ENCODE measurements at regions not wholly inside any gene's neighbourhood (a gene's known extent, or its start where the extent isn't known, plus 50 kb on each side); places are given as distances from the start of the nearest gene placed in this dataset.

DNA sequence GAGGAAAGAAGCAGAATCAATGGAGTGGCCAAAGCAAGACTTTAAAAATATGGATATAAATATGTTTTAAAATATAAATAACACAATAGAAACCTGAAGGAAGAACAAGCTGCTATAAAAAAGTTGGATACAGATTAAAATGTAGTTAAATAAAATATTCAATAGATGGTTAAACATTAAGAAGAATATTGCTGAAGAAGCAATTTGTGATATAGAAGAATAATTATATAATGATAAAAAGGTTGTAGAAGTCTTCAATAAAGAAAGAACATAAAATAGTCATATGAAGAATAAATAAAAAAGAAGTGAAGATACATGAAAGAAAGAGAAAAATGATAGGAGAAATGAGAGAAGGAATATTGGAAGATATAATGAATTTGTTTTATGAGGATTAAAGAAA, 392.0 kb downstream of the DSC3 start:
- intact Hi-C loops (cut with micrococcal nuclease; ENCODE audit: unreplicated experiment) (no loop called here), in situ Hi-C loops (cut with MboI) (no loop called here)
- BruUV-seq (replicated peaks): no TSS peak
- H4K20me1 ChIP-seq (ENCODE audit: control insufficient read depth, insufficient read depth): no peaks in the 10 kb centered on the region
- ChIA-PET POLR2A (no interaction called here), CTCF (no interaction called here), SMC1A (ENCODE audit: uncharacterized antibody, unreplicated experiment) (interaction anchor here (1.1 kb wide), 1 partner anchor 62 kb away, joined by 3 read pairs; no protein-coding TSS in a partner anchor), RAD21 (ENCODE audit: unreplicated experiment) (no interaction called here)
- H3K79me2 ChIP-seq (ENCODE audit: control insufficient read depth, insufficient read depth, low read length): no peaks in the 10 kb centered on the region
- TF ChIP-seq POLR2AphosphoS2 (IDR thresholded peaks at IDR 0.05; ENCODE audit: low read depth, low read length): no peak
- TF ChIP-seq, protein P1, sequence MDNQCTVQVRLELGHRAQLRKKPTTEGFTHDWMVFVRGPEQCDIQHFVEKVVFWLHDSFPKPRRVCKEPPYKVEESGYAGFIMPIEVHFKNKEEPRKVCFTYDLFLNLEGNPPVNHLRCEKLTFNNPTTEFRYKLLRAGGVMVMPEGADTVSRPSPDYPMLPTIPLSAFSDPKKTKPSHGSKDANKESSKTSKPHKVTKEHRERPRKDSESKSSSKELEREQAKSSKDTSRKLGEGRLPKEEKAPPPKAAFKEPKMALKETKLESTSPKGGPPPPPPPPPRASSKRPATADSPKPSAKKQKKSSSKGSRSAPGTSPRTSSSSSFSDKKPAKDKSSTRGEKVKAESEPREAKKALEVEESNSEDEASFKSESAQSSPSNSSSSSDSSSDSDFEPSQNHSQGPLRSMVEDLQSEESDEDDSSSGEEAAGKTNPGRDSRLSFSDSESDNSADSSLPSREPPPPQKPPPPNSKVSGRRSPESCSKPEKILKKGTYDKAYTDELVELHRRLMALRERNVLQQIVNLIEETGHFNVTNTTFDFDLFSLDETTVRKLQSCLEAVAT (IDR thresholded peaks at IDR 0.05): no peak
- no peak for TF ChIP-seq IKZF1 (conservative IDR thresholded peaks at IDR 0.05)
- TF ChIP-seq, protein P2, sequence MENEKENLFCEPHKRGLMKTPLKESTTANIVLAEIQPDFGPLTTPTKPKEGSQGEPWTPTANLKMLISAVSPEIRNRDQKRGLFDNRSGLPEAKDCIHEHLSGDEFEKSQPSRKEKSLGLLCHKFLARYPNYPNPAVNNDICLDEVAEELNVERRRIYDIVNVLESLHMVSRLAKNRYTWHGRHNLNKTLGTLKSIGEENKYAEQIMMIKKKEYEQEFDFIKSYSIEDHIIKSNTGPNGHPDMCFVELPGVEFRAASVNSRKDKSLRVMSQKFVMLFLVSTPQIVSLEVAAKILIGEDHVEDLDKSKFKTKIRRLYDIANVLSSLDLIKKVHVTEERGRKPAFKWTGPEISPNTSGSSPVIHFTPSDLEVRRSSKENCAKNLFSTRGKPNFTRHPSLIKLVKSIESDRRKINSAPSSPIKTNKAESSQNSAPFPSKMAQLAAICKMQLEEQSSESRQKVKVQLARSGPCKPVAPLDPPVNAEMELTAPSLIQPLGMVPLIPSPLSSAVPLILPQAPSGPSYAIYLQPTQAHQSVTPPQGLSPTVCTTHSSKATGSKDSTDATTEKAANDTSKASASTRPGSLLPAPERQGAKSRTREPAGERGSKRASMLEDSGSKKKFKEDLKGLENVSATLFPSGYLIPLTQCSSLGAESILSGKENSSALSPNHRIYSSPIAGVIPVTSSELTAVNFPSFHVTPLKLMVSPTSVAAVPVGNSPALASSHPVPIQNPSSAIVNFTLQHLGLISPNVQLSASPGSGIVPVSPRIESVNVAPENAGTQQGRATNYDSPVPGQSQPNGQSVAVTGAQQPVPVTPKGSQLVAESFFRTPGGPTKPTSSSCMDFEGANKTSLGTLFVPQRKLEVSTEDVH (IDR thresholded peaks at IDR 0.05; ENCODE audit: low read depth, partially characterized antibody): no peak
- no peak for TF ChIP-seq ZSCAN29 (IDR thresholded peaks at IDR 0.05)
- TF ChIP-seq, protein P3, sequence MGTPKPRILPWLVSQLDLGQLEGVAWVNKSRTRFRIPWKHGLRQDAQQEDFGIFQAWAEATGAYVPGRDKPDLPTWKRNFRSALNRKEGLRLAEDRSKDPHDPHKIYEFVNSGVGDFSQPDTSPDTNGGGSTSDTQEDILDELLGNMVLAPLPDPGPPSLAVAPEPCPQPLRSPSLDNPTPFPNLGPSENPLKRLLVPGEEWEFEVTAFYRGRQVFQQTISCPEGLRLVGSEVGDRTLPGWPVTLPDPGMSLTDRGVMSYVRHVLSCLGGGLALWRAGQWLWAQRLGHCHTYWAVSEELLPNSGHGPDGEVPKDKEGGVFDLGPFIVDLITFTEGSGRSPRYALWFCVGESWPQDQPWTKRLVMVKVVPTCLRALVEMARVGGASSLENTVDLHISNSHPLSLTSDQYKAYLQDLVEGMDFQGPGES (IDR thresholded peaks at IDR 0.05): no peak
- TF ChIP-seq BCL11A (IDR thresholded peaks at IDR 0.05; ENCODE audit: low read depth, low read length): no peak
- TF ChIP-seq EZH2 (IDR thresholded peaks at IDR 0.05; ENCODE audit: borderline replicate concordance, control insufficient read depth, low read depth, low read length): no peak
- no peak for TF ChIP-seq NFYA (IDR thresholded peaks at IDR 0.05; ENCODE audit: borderline replicate concordance, low read depth, low read length)
- TF ChIP-seq YY1 (IDR thresholded peaks at IDR 0.05; ENCODE audit: low read depth, low read length): no peak
- H3K36me3 ChIP-seq (ENCODE audit: control insufficient read depth in 2 of 2, insufficient read depth in 2 of 2, low read length in 1 of 2): no peaks in the 10 kb centered on the region
- no peaks in the 10 kb centered on the region for H3K27me3 ChIP-seq (replicated peaks in 1 of 2; ENCODE audit: control insufficient read depth in 2 of 2, insufficient read depth in 2 of 2, low read length in 1 of 2)
- no peaks in the 10 kb centered on the region for H3K4me1 ChIP-seq (ENCODE audit: control insufficient read depth, insufficient read depth, low read length)
- H3K9ac ChIP-seq (ENCODE audit: control insufficient read depth, insufficient read depth, low read length): no peak overlapping the region
- no peaks in the 10 kb centered on the region for H3K9me3 ChIP-seq (replicated peaks; ENCODE audit: control insufficient read depth, insufficient read depth, low read length)
- no peak for FAIRE-seq
- no peak overlapping the region for H3K4me2 ChIP-seq (ENCODE audit: control insufficient read depth, insufficient read depth)
- DNase-seq (ENCODE audit: low read depth, low spot score): no peak
- H2AFZ ChIP-seq (ENCODE audit: control insufficient read depth, low read depth, low read length): no peak overlapping the region
- ATAC-seq: no peak
- H3K4me3 ChIP-seq: no peak overlapping the region
- no peak overlapping the region for H3K27ac ChIP-seq (ENCODE audit: control insufficient read depth, insufficient read depth)
